ENCODE measurements at regions not wholly inside any gene's neighbourhood (a gene's known extent, or its start where the extent isn't known, plus 50 kb on each side); places are given as distances from the start of the nearest gene placed in this dataset.

DNA sequence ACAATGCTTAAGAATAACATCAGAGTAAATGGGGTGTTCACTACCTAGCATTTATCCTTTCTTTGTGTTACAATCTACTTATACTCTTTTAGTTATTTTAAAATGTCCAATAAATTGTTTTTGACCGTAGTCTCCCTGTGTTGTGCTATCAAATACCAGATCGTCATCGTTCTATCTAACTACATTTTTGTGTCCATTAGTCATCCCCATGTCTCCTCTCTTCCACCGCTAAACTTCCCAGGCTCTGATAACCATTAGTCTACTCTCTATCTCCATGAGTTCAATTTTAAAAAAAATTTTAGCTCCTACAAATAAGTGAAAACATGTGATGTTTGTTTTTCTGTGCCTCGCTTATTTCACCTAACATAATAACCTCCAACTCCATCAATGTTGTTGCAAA is 381.9 kb downstream of the PRDM5 start:
- no peak for TF ChIP-seq POLR2A (IDR thresholded peaks at IDR 0.05)
- no peak for TF ChIP-seq CTCF (IDR thresholded peaks at IDR 0.05 in 4 of 5, conservative IDR thresholded peaks at IDR 0.05 in 1 of 5)
- DNase-seq: no peak
- intact Hi-C loops (cut with DNase I; ENCODE audit: low total_unique reads) (no loop called here), in situ Hi-C loops (cut with MboI; ENCODE audit: low sequenced_read_pairs in 4 of 4) (no loop called here)
- no peaks in the 10 kb centered on the region for H3K27me3 ChIP-seq
- H3K4me3 ChIP-seq: no peak overlapping the region
- H3K9me3 ChIP-seq: no peaks in the 10 kb centered on the region
- H3K36me3 ChIP-seq: no peaks in the 10 kb centered on the region
- H3K27ac ChIP-seq: no peak overlapping the region
- no peak for ATAC-seq
- no peaks in the 10 kb centered on the region for H3K4me1 ChIP-seq

DNA sequence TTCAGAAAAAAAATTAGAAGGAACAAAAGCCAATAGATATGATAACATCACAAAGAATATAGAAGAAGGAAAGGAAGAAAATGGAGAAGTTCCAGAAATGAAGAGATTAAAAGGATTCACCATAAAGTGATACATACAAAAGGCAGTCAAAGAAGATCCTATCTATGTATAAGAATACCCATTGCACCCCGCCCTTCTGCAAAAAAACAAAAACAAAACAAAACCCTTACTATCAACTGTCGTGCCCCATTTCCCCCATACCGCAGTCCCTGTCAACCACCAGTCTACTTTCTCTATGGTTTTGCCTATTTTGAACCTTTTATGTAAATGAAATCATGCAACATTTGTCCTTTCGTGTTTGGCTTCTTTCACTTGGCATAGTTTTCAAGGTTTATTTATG is 385.6 kb downstream of the PRDM5 start:
- Histone ChIP-seq H3K27me3 (no peaks in the 10 kb centered on the region), H3K4me1 (no peaks in the 10 kb centered on the region), H3K4me3 (no peak overlapping the region), H3K36me3 (no peaks in the 10 kb centered on the region), H3K27ac (no peak overlapping the region), H3K9me3 (no peaks in the 10 kb centered on the region)
- ATAC-seq: no peak
- intact Hi-C loops (cut with DNase I; ENCODE audit: low total_unique reads): no loop called here
- in situ Hi-C loops (cut with MboI; ENCODE audit: low sequenced_read_pairs in 4 of 4): no loop called here
- no peak for DNase-seq
- TF ChIP-seq POLR2A (IDR thresholded peaks at IDR 0.05) (no peak), CTCF (IDR thresholded peaks at IDR 0.05 in 4 of 5, conservative IDR thresholded peaks at IDR 0.05 in 1 of 5) (no peak)

DNA sequence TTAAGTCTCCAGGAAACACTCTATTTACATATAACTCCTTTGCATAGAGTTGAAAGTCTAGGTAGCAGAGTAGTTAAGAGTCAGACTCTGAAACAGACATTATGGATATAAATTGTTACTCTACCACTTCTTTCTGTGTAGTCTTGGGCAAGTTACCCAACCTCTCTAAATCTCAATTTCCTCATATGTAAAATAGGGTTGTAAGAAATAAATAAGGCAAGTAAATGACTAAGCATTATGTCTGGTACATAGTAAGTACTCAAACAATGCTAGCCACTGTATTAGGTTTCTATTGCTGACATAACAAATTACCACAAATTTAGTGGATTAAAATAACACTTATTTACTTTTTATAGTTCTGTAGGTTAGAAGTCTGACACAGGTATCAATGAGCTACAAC is 394.1 kb downstream of the PRDM5 start:
- in situ Hi-C loops (cut with MboI; ENCODE audit: low sequenced_read_pairs in 4 of 4) (no loop called here), intact Hi-C loops (cut with DNase I; ENCODE audit: low total_unique reads) (no loop called here)
- Histone ChIP-seq H3K36me3 (no peaks in the 10 kb centered on the region), H3K9me3 (no peaks in the 10 kb centered on the region), H3K4me3 (no peak overlapping the region), H3K27me3 (no peaks in the 10 kb centered on the region), H3K27ac (no peak overlapping the region), H3K4me1 (no peaks in the 10 kb centered on the region)
- no peak for ATAC-seq
- DNase-seq: no peak
- TF ChIP-seq POLR2A (IDR thresholded peaks at IDR 0.05): no peak
- TF ChIP-seq CTCF (IDR thresholded peaks at IDR 0.05 in 4 of 5, conservative IDR thresholded peaks at IDR 0.05 in 1 of 5): no peak

DNA sequence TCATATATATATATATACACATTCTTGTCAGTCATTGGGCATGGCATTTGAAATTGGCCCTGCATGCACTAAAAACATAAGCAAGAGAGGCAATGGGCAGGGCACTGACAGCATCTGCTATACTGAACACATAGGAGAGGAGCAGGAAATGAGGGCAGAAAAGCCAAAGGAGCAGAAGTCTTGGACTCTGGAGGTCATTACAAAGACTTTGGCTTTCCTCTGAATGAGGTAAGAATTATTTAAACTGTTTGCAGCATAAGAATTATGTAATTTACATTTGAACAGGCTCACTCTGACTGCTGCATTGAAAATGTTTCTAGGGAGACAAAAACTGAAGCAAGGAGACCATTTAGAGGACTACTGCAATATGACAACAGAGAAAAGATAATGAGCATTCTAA is 396.5 kb downstream of the PRDM5 start:
- TF ChIP-seq POLR2A (IDR thresholded peaks at IDR 0.05) (no peak), CTCF (IDR thresholded peaks at IDR 0.05 in 4 of 5, conservative IDR thresholded peaks at IDR 0.05 in 1 of 5) (no peak)
- no peaks in the 10 kb centered on the region for H3K9me3 ChIP-seq
- H3K36me3 ChIP-seq: no peaks in the 10 kb centered on the region
- ATAC-seq: no peak
- intact Hi-C loops (cut with DNase I; ENCODE audit: low total_unique reads) (no loop called here), in situ Hi-C loops (cut with MboI; ENCODE audit: low sequenced_read_pairs in 4 of 4) (no loop called here)
- H3K27me3 ChIP-seq: no peaks in the 10 kb centered on the region
- no peak overlapping the region for H3K4me3 ChIP-seq
- H3K4me1 ChIP-seq: no peaks in the 10 kb centered on the region
- no peak overlapping the region for H3K27ac ChIP-seq
- DNase-seq: no peak

DNA sequence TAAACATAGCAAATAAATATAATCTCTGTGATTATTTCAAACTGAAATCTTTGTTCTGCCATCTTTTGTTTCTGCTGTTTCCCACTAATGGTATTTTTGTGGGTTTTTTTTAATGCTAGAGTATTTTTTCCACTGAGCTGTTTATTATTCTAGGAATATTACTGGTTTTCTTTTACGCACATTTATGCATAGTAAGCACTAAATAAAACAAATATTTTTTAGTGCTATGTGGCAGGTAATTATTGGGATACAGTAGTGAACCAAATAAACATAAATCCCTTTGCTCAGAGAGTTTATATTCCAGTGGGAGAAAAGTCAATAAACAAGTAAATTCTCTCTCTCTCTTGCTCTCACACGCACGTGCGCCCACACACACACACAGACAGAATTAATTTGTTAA is 397.4 kb downstream of the PRDM5 start:
- intact Hi-C loops (cut with DNase I; ENCODE audit: low total_unique reads): no loop called here
- Histone ChIP-seq H3K27me3 (no peaks in the 10 kb centered on the region), H3K4me3 (no peak overlapping the region), H3K36me3 (no peaks in the 10 kb centered on the region), H3K9me3 (no peaks in the 10 kb centered on the region), H3K27ac (no peak overlapping the region), H3K4me1 (no peaks in the 10 kb centered on the region)
- TF ChIP-seq POLR2A (IDR thresholded peaks at IDR 0.05) (no peak), CTCF (IDR thresholded peaks at IDR 0.05 in 4 of 5, conservative IDR thresholded peaks at IDR 0.05 in 1 of 5) (no peak)
- no peak for DNase-seq
- in situ Hi-C loops (cut with MboI; ENCODE audit: low sequenced_read_pairs in 4 of 4): no loop called here
- no peak for ATAC-seq
